ENCODE measurements at regions not wholly inside any gene's neighbourhood (a gene's known extent, or its start where the extent isn't known, plus 50 kb on each side); places are given as distances from the start of the nearest gene placed in this dataset.
"Not testable (repeated sequence)": the region's sequence is repeated elsewhere in the genome, so short reads cannot be mapped to it uniquely, and the experiment has no call there.

- TF ChIP-seq, protein P1, sequence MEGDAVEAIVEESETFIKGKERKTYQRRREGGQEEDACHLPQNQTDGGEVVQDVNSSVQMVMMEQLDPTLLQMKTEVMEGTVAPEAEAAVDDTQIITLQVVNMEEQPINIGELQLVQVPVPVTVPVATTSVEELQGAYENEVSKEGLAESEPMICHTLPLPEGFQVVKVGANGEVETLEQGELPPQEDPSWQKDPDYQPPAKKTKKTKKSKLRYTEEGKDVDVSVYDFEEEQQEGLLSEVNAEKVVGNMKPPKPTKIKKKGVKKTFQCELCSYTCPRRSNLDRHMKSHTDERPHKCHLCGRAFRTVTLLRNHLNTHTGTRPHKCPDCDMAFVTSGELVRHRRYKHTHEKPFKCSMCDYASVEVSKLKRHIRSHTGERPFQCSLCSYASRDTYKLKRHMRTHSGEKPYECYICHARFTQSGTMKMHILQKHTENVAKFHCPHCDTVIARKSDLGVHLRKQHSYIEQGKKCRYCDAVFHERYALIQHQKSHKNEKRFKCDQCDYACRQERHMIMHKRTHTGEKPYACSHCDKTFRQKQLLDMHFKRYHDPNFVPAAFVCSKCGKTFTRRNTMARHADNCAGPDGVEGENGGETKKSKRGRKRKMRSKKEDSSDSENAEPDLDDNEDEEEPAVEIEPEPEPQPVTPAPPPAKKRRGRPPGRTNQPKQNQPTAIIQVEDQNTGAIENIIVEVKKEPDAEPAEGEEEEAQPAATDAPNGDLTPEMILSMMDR (IDR thresholded peaks at IDR 0.05; ENCODE audit: control insufficient read depth, insufficient read depth, low read depth, low read length, missing control alignments) = no peak
- no peak for DNase-seq (ENCODE audit: low read depth)
Measured at GRCh38 chr9:75797085-75797580, 93.3 kb upstream of the PCSK5 start.

GRCh38 chr9:75798505-75798904 lies 92.0 kb upstream of the PCSK5 start:
- TF ChIP-seq, protein P1 (IDR thresholded peaks at IDR 0.05; ENCODE audit: control insufficient read depth, insufficient read depth, low read depth, low read length, missing control alignments) = no peak
- DNase-seq (ENCODE audit: low read depth) = no peak
- H3K4me3 ChIP-seq (ENCODE audit: control insufficient read depth, low read depth, low read length) = no peak overlapping the region

More at GRCh38 chr9:75797085-75797580, 93.3 kb upstream of the PCSK5 start:
- no peak overlapping the region for H3K4me3 ChIP-seq (ENCODE audit: control insufficient read depth, low read depth, low read length)

- DNase-seq (ENCODE audit: low read depth) = no peak
- no peak overlapping the region for H3K4me3 ChIP-seq (ENCODE audit: control insufficient read depth, low read depth, low read length)
- TF ChIP-seq, protein P1 (IDR thresholded peaks at IDR 0.05; ENCODE audit: control insufficient read depth, insufficient read depth, low read depth, low read length, missing control alignments) = no peak
Measured at GRCh38 chr9:75803130-75803529, 87.3 kb upstream of the PCSK5 start.

DNA sequence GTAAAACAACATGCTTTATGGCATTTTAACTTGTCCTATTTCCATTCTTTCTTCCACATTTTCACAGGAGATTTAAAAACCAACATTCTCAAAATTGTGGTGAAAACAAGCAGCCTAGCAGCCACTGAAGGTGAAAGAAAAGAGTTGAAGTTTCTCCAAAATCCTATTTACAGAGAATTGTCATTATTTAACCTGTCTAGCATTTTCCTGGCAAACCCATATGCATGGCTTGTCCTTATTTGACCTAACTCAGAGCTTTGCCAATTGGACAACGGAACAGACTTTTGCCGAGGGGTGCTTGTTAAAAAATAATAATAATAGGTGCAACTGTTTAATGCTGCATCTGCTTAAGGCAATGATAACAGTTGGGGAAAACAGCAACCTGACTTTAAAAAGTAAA lies 80.4 kb upstream of the PCSK5 start:
- no peak overlapping the region for H3K4me3 ChIP-seq (ENCODE audit: control insufficient read depth, low read depth, low read length)
- no peak for DNase-seq (ENCODE audit: low read depth)
- TF ChIP-seq, protein P1 (IDR thresholded peaks at IDR 0.05; ENCODE audit: control insufficient read depth, insufficient read depth, low read depth, low read length, missing control alignments) = no peak

GRCh38 chr9:75811692-75812091 lies 78.8 kb upstream of the PCSK5 start:
- DNase-seq (ENCODE audit: low read depth) = no peak
- TF ChIP-seq, protein P1 (IDR thresholded peaks at IDR 0.05; ENCODE audit: control insufficient read depth, insufficient read depth, low read depth, low read length, missing control alignments) = no peak
- H3K4me3 ChIP-seq (ENCODE audit: control insufficient read depth, low read depth, low read length) = no peak overlapping the region

- TF ChIP-seq, protein P1 (IDR thresholded peaks at IDR 0.05; ENCODE audit: control insufficient read depth, insufficient read depth, low read depth, low read length, missing control alignments) = no peak
- H3K4me3 ChIP-seq (ENCODE audit: control insufficient read depth, low read depth, low read length) = no peak overlapping the region
- DNase-seq (ENCODE audit: low read depth) = no peak
Measured at GRCh38 chr9:75812141-75812540, 78.3 kb upstream of the PCSK5 start.

- no peak overlapping the region for H3K4me3 ChIP-seq (ENCODE audit: control insufficient read depth, low read depth, low read length)
- TF ChIP-seq, protein P1 (IDR thresholded peaks at IDR 0.05; ENCODE audit: control insufficient read depth, insufficient read depth, low read depth, low read length, missing control alignments) = no peak
- no peak for DNase-seq (ENCODE audit: low read depth)
Measured at GRCh38 chr9:75814667-75815066, 75.8 kb upstream of the PCSK5 start.

GRCh38 chr9:75820471-75821115 lies 69.9 kb upstream of the PCSK5 start:
- DNase-seq (ENCODE audit: low read depth); H3K4me3 ChIP-seq (ENCODE audit: control insufficient read depth, low read depth, low read length): not testable (repeated sequence)
